ENCODE measurements at regions not wholly inside any gene's neighbourhood (a gene's known extent, or its start where the extent isn't known, plus 50 kb on each side); places are given as distances from the start of the nearest gene placed in this dataset.

GRCh38 chr16:55115506-55115905, 184.8 kb downstream of the IRX5 start:
- TF ChIP-seq POLR2A (IDR thresholded peaks at IDR 0.05), result no peak
- no peak for TF ChIP-seq CTCF (IDR thresholded peaks at IDR 0.05)
- TF ChIP-seq EP300 (IDR thresholded peaks at IDR 0.05), result no peak
- no peak for TF ChIP-seq POLR2AphosphoS5 (IDR thresholded peaks at IDR 0.05)
